GM19023 (cell line): ENCODE measurements at regions not wholly inside any gene's neighbourhood (a gene's known extent, or its start where the extent isn't known, plus 50 kb on each side); places are given as distances from the start of the nearest gene placed in this dataset.
"Not testable (repeated sequence)": the region's sequence is repeated elsewhere in the genome, so short reads cannot be mapped to it uniquely, and the experiment has no call there.

Source experiments
- ATAC-seq: cut with Tn5 transposase; IDR thresholded peaks from one replicate; pipeline ENCODE4 v1.9.1; 2021; ENCODE audit warnings: mild to moderate bottlenecking, moderate library complexity; ENCODE audit not compliant: unreplicated experiment

- ATAC-seq: no peak
Measured at GRCh38 chr15:96160800-96161199, 169.7 kb upstream of the NR2F2 start.

GRCh38 chr15:96162322-96162721 lies 168.2 kb upstream of the NR2F2 start:
- ATAC-seq: no peak

- ATAC-seq: no peak
Measured at GRCh38 chr15:96165081-96165480, 165.4 kb upstream of the NR2F2 start.

- no peak for ATAC-seq
Measured at GRCh38 chr15:96165775-96166174, 164.7 kb upstream of the NR2F2 start.

GRCh38 chr15:96166223-96167200 lies 164.0 kb upstream of the NR2F2 start:
- ATAC-seq: no peak

- ATAC-seq: not testable (repeated sequence)
Measured at GRCh38 chr15:96170616-96170978, 159.9 kb upstream of the NR2F2 start.

- no peak for ATAC-seq
Measured at GRCh38 chr15:96170979-96171739, 159.3 kb upstream of the NR2F2 start.

GRCh38 chr15:96171853-96172296 lies 158.6 kb upstream of the NR2F2 start:
- no peak for ATAC-seq

- ATAC-seq: no peak
Measured at GRCh38 chr15:96172417-96172816, 158.1 kb upstream of the NR2F2 start.

GRCh38 chr15:96176831-96177230 lies 153.7 kb upstream of the NR2F2 start:
- ATAC-seq: no peak

- no peak for ATAC-seq
Measured at GRCh38 chr15:96177279-96177678, 153.2 kb upstream of the NR2F2 start.

GRCh38 chr15:96180087-96180748 lies 150.3 kb upstream of the NR2F2 start:
- no peak for ATAC-seq

GRCh38 chr15:96181217-96181616 lies 149.3 kb upstream of the NR2F2 start:
- no peak for ATAC-seq

- ATAC-seq: no peak
Measured at GRCh38 chr15:96181873-96182301, 148.6 kb upstream of the NR2F2 start.

GRCh38 chr15:96182736-96183513 lies 147.6 kb upstream of the NR2F2 start:
- ATAC-seq: no peak

GRCh38 chr15:96183514-96183850 lies 147.0 kb upstream of the NR2F2 start:
- no peak for ATAC-seq

- no peak for ATAC-seq
Measured at GRCh38 chr15:96183867-96184266, 146.6 kb upstream of the NR2F2 start.

- ATAC-seq: no peak
Measured at GRCh38 chr15:96184297-96184696, 146.2 kb upstream of the NR2F2 start.

- no peak for ATAC-seq
Measured at GRCh38 chr15:96186105-96186504, 144.4 kb upstream of the NR2F2 start.
